SK-N-SH (cell line): ENCODE measurements at regions not wholly inside any gene's neighbourhood (a gene's known extent, or its start where the extent isn't known, plus 50 kb on each side); places are given as distances from the start of the nearest gene placed in this dataset.

Source experiments
- CTCF ChIA-PET: fragments of 300-600, 350-600 bp; formaldehyde crosslinking; extraction: SDS; loops from one replicate; lab custom pipeline; 2021; lab: Yijun Ruan, JAX
- POLR2A ChIA-PET: fragments of 350-600 bp; sonication (Branson Sonifier 250); formaldehyde crosslinking; extraction: SDS; loops from one replicate; lab custom pipeline; 2020; ENCODE audit warnings: antibody characterized with exemption, inconsistent platforms; lab: Yijun Ruan, JAX
- DNase-seq: peaks from one replicate; pipeline ENCODE4 v3.0.0; 2012
- H2AFZ ChIP-seq: fragments of 200-600 bp; sonication (generic); 2 replicates; pipeline ENCODE4 v1.8.1; 2016; ENCODE audit warnings: antibody characterized with exemption, mild to moderate bottlenecking, low read depth
- H3F3A ChIP-seq: fragments of 200-600 bp; sonication (generic); replicated peaks from 2 replicates; pipeline ENCODE3; 2016; ENCODE audit warnings: antibody characterized with exemption, mild to moderate bottlenecking; ENCODE audit not compliant: insufficient read depth
- H3K27ac ChIP-seq, 2 experiments: fragments of 200-500 bp in 1 of 2; fragments of 200-600 bp in 1 of 2; sonication (Bioruptor generic) in 1 of 2; sonication (generic), shearing (Covaris generic) in 1 of 2; 2 replicates each; pipeline versions ENCODE4 v1.5.1 to v1.6.1; 2014 to 2016; ENCODE audit warnings: low read depth in 2 of 2, inconsistent platforms in 1 of 2, low read length in 1 of 2, mild to moderate bottlenecking in 1 of 2, mixed read lengths in 1 of 2
- H3K27me3 ChIP-seq: fragments of 200-600 bp; sonication (generic), shearing (Covaris generic); 2 replicates; pipeline ENCODE4 v1.6.1; 2016; ENCODE audit warnings: mixed run types; ENCODE audit not compliant: insufficient read depth
- H3K36me3 ChIP-seq, 2 experiments: fragments of 200-500 bp in 1 of 2; fragments of 200-600 bp in 1 of 2; sonication (Bioruptor generic) in 1 of 2; sonication (generic) in 1 of 2; replicated peaks in 1 of 2; 2 replicates each; pipeline versions ENCODE3 to v1.5.1; 2014 to 2016; ENCODE audit warnings: low read length in 1 of 2, mild to moderate bottlenecking in 1 of 2; ENCODE audit not compliant: insufficient read depth in 2 of 2, control insufficient read depth in 1 of 2
- H3K4me1 ChIP-seq, 2 experiments: fragments of 200-500 bp in 1 of 2; fragments of 200-600 bp in 1 of 2; sonication (Bioruptor generic) in 1 of 2; sonication (generic), shearing (Covaris generic) in 1 of 2; 2 replicates each; pipeline versions ENCODE4 v1.5.1 to v1.6.1; 2014 to 2016; ENCODE audit warnings: low read depth in 1 of 2, low read length in 1 of 2, mixed run types in 1 of 2; ENCODE audit not compliant: insufficient read depth in 2 of 2, control insufficient read depth in 1 of 2
- H3K4me2 ChIP-seq: fragments of 200-600 bp; sonication (generic), shearing (Covaris generic); 2 replicates; pipeline ENCODE4 v1.6.1; 2017; ENCODE audit warnings: mixed run types
- H3K4me3 ChIP-seq, 2 experiments: fragments of 200-500 bp in 1 of 2; fragments of 200-600 bp in 1 of 2; sonication (Bioruptor generic) in 1 of 2; sonication (generic), shearing (Covaris generic) in 1 of 2; 2 replicates each; pipeline versions ENCODE4 v1.5.1 to v1.8.1; 2014 to 2016; ENCODE audit warnings: low read depth in 2 of 2, inconsistent platforms in 1 of 2, low read length in 1 of 2, mild to moderate bottlenecking in 1 of 2, mixed read lengths in 1 of 2, moderate library complexity in 1 of 2
- H3K79me2 ChIP-seq: fragments of 200-600 bp; sonication (generic); 2 replicates; pipeline ENCODE4 v1.8.1; 2017; ENCODE audit warnings: mild to moderate bottlenecking; ENCODE audit not compliant: insufficient read depth
- H3K9ac ChIP-seq: fragments of 200-600 bp; sonication (generic); 2 replicates; pipeline ENCODE4 v1.6.1; 2017; ENCODE audit warnings: mixed run types
- H3K9me2 ChIP-seq: fragments of 200-600 bp; sonication (generic); 2 replicates; pipeline ENCODE4 v1.6.1; 2017; ENCODE audit warnings: mixed run types
- H3K9me3 ChIP-seq: fragments of 200-600 bp; sonication (generic); 2 replicates; pipeline ENCODE4 v1.6.1; 2017; ENCODE audit warnings: mixed run types, mild to moderate bottlenecking, moderate library complexity
- H4K20me1 ChIP-seq: fragments of 200-600 bp; sonication (generic); 2 replicates; pipeline ENCODE4 v1.6.1; 2017; ENCODE audit warnings: mild to moderate bottlenecking, mixed run types; ENCODE audit not compliant: insufficient read depth
- CHD2 ChIP-seq: fragments of 150-350 bp; IDR thresholded peaks from 2 replicates; pipeline ENCODE4 v1.6.1; 2018; ENCODE audit warnings: low read length; ENCODE audit not compliant: partially characterized antibody
- FOXJ3 ChIP-seq: sonication (generic); formaldehyde crosslinking; IDR thresholded peaks from 2 replicates; pipeline ENCODE4 v1.5.1; 2020; ENCODE audit warnings: mild to moderate bottlenecking, missing genetic modification reagents
- GABPA ChIP-seq: IDR thresholded peaks from 2 replicates; pipeline ENCODE4 v1.4.0; 2012; ENCODE audit warnings: low read depth, mild to moderate bottlenecking
- IRF3 ChIP-seq: fragments of 150-350 bp; IDR thresholded peaks from 2 replicates; pipeline ENCODE4 v1.6.1; 2016; ENCODE audit warnings: mild to moderate bottlenecking, low read depth, low read length
- MAX ChIP-seq: IDR thresholded peaks from 2 replicates; pipeline ENCODE4 v1.4.0; 2012; ENCODE audit warnings: low read depth
- NFIC ChIP-seq: IDR thresholded peaks from 2 replicates; pipeline ENCODE4 v1.4.0; 2012; ENCODE audit warnings: borderline replicate concordance
- PBX3 ChIP-seq: IDR thresholded peaks from 2 replicates; pipeline ENCODE4; 2012
- RAD21 ChIP-seq: IDR thresholded peaks from 2 replicates; pipeline ENCODE4 v1.6.1; 2012; ENCODE audit warnings: mild to moderate bottlenecking, low read length
- REST ChIP-seq: IDR thresholded peaks from 2 replicates; pipeline ENCODE4 v1.6.1; 2012; ENCODE audit warnings: mild to moderate bottlenecking, low read depth, low read length, moderate library complexity
- RFX5 ChIP-seq: IDR thresholded peaks from 2 replicates; pipeline ENCODE4 v1.6.1; 2012; ENCODE audit warnings: mild to moderate bottlenecking, improper control_type of control experiment, low read length
- SMC3 ChIP-seq: IDR thresholded peaks from 2 replicates; pipeline ENCODE4 v1.6.1; 2012; ENCODE audit warnings: low read depth, low read length, improper control_type of control experiment
- TAF1 ChIP-seq: IDR thresholded peaks from 2 replicates; pipeline ENCODE4 v1.6.1; 2012; ENCODE audit warnings: low read depth, mild to moderate bottlenecking, low read length, moderate library complexity, borderline replicate concordance
- TCF12 ChIP-seq: IDR thresholded peaks from 2 replicates; pipeline ENCODE4 v1.4.0; 2012
- USF2 ChIP-seq: fragments of 150-350 bp; IDR thresholded peaks from 2 replicates; pipeline ENCODE4 v1.6.1; 2017; ENCODE audit warnings: antibody characterized with exemption, low read length, low read depth, borderline replicate concordance
- YY1 ChIP-seq: IDR thresholded peaks from 2 replicates; pipeline ENCODE4 v1.4.0; 2012; ENCODE audit warnings: low read depth, mild to moderate bottlenecking
- WGBS: methylation state at CpG from one replicate; pipeline ENCODE4 v1.1.6; 2017; ENCODE audit warnings: low lambda C conversion rate; 5-methylcytosine and 5-hydroxymethylcytosine counted together

- TF ChIP-seq RFX5 (no peak), MAX (no peak; the same call in none of the 2 replicates), YY1 (no peak), SMC3 (no peak), TAF1 (no peak)
These were observed 264.2 kb downstream of the SEC14L1 start (continued) for GRCh38 chr17:77404812-77405581.

- Histone ChIP-seq H3K4me2 (no peak overlapping the region), H4K20me1 (peaks cover under 1% of the 10 kb centered on the region; the same call in 1 of the 2 replicates), H3F3A (no peaks in the 10 kb centered on the region), H3K4me3 (no peak overlapping the region), H3K79me2 (peaks cover 68% of the 10 kb centered on the region), H3K4me1 (peaks cover 16 to 41% of the 10 kb centered on the region in 2 experiments; a peak in 3 of 4 replicates), H3K9me3 (no peaks in the 10 kb centered on the region), H2AFZ (no peak overlapping the region), H3K9ac (no peak overlapping the region), H3K36me3 (peaks cover 0 to 12% of the 10 kb centered on the region in 2 experiments), H3K9me2 (no peaks in the 10 kb centered on the region), H3K27me3 (no peaks in the 10 kb centered on the region), H3K27ac (no peak overlapping the region)
- WGBS, result 93% methylated on average over 11 of the region's 11 CpGs
- POLR2A ChIA-PET, result interaction anchor here (1.3 kb wide), 1 partner anchor 15 kb away, joined by 3 read pairs; no protein-coding TSS in a partner anchor
- no peak for TF ChIP-seq FOXJ3 (CRISPR knock-in tag)
- no peak for TF ChIP-seq RAD21
- no peak for TF ChIP-seq USF2
- no peak for TF ChIP-seq CHD2
- TF ChIP-seq IRF3, result no peak
- TF ChIP-seq TCF12, result no peak
- TF ChIP-seq PBX3, result no peak
- no peak; the same call in 1 of the 2 replicates for TF ChIP-seq REST
- TF ChIP-seq MAX, result no peak
- no peak for TF ChIP-seq RFX5
- TF ChIP-seq NFIC, result no peak
- TF ChIP-seq GABPA, result no peak
- no peak for DNase-seq
- CTCF ChIA-PET, result interaction anchor here (1.2 to 16.7 kb wide), 3 partner anchors 22 to 83 kb away, joined by 4 to 364 read pairs (median 5); no protein-coding TSS in a partner anchor
These were observed 265.3 kb downstream of the SEC14L1 start for GRCh38 chr17:77405867-77406732.
